NAMALWA (cell line): ENCODE measurements at regions not wholly inside any gene's neighbourhood (a gene's known extent, or its start where the extent isn't known, plus 50 kb on each side); places are given as distances from the start of the nearest gene placed in this dataset.
"Not testable (repeated sequence)": the region's sequence is repeated elsewhere in the genome, so short reads cannot be mapped to it uniquely, and the experiment has no call there.

Experiments used
- DNase-seq: peaks from one replicate; pipeline ENCODE4 v3.0.0-alpha.2; 2015; ENCODE audit warnings: low spot score

DNA sequence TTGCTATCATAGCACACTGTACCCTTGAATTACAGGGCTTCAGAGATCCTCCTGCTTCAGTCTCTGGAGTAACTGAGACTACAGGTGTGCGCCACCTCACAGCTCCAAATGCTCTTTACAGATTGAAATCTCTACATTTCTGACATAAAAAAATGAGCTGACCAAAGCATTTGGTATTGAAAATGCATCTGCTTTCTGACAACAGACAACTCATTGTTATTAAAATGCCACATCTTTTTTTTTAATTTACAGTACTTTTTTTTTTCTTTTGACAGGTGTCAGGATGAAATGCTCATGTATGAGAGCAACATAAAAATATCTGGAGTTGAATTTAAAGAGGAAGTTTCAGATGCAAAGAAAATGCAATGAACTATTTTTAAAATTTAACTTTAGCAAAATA lies 764.5 kb downstream of the TRAM1L1 start:
- DNase-seq, result no peak

DNA sequence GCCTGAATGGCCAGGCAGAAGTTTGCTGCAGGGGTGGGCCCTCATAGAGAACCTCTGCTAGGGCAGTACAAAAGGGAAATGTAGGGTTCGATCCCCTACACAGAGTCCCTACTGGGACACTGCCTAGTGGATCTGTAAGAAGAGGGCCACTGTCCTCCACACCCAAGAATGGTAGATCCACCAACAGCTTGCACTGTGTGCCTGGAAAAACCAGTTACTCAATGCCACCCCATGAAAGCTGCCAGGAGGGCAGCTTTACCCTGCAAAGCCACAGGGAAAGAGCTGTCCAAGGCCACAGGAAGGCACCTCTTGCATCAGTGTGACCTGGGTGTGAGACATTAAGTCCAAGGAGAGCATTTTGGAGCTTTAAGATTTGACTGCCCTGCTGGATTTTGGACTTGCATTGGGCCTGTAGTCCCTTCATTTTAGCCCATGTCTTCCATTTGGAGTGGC lies 781.6 kb downstream of the TRAM1L1 start:
- DNase-seq, result no peak

DNA sequence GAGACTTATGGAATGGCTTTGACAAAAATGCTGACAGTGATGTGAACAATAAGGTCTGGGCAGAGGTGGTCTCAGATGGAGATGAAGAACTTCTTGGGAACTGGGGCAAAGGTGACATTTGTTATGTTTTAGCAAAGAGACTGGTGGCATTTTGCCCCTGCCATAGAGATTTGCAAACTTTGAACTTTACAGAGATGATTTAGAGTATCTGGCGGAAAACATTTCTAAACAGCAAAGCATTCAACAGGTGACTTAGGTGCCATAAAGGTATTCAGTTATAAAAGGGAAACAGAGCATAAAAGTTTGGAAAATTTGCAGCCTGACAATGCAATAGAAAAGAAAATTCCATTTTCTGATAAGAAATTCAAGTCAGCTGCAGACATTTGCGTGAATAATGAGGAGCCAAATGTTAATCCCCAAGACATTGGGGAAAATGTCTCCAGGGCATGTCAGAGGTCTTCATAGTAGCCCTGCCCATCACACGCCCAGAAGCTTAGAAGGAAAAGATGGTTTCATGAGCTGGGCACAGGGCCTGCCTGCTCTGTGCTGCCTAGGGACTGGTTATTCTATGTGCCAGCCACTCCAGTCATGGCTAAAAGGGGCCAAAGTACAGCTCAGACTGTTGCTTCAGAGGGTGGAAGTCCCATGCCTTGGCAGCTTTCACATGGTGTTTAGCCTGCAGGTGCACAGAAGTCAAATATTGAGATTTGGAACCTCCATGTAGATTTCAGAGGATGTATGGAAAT lies 782.2 kb downstream of the TRAM1L1 start:
- DNase-seq, result no peak

DNA sequence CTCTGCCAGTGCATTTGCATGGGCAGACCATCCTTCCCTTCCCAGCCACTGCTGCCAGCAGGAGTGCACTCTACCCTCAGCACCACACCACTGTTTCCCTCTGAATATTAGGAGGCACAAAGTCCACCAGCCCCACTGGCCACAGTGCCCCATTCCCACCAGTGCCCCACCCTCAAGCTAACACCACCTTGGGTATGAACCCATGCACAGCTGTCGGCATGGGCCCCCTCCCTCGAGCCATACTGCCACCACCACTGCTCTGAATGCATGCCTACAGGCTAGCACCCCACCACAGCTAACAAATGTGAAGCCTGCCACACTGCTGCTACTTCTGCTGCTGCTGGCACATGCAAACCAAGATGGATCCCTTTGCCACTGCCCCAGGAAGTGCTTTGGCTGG lies 810.4 kb downstream of the TRAM1L1 start:
- no peak for DNase-seq

DNA sequence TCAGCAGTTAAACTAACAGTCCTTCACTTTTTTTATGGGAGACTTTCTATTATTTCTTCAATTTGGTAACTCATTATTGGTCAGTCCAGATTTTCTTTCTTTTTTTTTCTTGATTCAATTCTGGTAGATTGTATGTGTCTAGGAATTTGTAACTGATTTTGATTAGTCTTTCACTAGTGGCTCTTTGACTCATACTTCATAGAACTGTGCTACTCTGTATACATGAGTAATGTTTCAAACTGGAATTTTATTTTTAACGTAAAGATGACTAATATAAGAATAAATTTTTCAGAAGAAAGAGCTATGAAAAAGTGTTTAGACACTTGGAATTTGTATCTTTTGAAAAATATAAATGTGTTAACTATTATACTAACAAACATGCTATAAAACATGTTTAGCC lies 813.0 kb downstream of the TRAM1L1 start:
- no peak for DNase-seq

DNA sequence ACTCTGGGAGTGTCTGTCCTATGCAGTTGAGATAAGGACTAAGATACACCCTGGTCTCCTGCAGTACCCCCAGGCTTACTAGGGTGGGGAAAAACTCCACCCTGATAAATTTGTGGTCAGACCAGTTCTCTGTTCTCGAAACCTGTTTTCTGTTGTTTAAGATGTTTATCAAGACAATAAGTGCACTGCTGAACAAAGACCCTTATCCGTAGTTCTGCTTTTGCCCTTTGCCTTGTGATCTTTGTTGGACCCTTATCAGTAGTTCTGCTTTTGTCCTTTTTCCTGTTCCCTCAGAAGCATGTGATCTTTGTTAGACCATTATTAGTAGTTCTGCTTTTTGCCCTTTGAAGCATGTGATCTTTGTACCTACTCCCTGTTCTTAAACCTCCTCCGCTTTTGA lies 824.4 kb downstream of the TRAM1L1 start:
- not testable (repeated sequence) for DNase-seq

DNA sequence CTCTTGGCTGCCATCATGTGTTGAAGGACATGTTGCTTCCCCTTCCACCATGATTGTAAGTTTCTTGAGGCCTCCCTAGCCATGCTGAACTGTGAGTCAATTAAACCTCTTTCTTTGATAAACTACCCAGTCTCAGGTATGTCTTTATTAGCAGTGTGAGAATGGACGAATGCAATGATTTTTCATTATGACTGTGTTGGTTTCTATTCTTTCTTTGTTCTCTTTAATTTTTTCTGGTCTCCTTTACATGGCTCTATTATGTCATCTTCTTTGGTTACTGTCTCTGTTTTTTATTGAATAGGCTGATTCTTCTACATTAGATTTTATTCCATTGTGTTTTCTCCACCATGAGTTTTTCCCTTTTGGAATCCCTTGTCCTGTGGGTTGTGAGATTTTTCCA lies 840.6 kb downstream of the TRAM1L1 start:
- DNase-seq, result no peak

DNA sequence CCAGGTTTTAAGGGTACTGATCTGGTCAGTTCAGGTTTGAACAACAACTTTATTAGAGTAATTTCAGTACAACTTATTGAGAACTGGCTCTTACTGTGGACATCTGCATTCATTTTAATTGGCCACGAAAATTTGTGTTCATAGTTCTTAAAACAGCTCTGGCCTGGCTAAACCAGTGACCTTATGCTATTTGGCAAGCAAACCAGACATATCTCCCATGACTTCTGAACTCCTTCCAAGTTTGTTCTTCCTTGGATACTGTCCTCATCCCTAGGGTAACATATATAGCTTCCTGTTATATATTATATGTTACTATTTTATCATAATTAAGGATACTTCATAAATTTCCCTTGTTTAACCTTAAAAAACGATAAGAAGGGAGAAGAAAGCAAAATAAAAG lies 841.9 kb downstream of the TRAM1L1 start:
- no peak for DNase-seq

DNA sequence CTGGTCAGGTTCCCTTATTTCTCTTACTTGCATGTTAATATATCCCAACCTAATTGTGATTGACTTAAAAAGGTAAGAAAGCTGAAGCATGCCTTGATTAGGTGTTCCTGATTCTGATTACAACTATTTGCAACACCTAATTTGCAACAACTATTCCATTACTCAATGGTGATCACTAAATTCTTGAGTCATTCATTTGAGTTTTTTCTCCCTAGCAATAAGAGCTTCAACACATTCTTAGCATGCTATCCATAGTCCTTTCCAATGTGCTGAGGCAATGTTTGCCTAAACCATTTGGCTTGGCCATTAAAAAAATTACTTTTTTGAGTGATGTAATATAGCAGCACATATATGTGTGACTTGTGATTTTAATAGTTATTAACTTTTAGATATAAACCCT lies 851.4 kb downstream of the TRAM1L1 start:
- DNase-seq, result no peak

DNA sequence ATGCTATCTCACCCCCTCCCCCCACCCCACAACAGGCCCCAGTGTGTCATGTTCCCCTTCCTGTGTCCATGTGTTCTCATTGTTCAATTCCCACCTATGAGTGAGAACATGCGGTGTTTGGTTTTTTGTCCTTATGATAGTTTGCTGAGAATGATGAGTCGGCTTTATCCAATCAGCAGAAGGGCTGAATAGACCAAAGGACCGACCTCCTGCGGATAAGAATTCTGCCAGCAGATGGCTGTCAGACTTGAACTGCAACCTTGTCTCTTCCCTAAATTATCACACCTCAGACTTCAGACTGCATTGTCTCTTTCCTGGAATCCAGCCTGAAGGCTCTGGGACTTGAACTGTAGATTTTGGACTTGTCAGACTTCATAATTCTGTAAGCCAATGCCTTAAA lies 853.4 kb downstream of the TRAM1L1 start:
- DNase-seq, result not testable (repeated sequence)

DNA sequence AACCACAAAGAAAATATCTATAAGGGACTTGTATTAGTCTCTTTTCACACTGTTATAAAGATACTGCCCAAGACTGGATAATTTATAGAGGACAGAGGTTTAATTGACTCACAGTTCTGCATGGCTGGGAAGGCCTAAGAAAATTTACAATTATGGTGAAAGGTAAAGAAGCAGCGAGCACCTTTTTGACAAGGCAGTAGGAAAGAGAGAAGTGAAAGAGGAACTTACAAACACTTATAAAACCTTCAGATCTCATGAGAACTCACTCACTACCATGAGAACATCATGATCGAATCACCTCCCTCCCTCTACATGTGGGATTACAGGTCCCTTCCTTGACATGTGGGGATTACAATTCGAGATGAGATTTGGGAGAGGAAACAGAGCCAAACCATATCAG lies 856.0 kb downstream of the TRAM1L1 start:
- DNase-seq, result peak; percentile 5

DNA sequence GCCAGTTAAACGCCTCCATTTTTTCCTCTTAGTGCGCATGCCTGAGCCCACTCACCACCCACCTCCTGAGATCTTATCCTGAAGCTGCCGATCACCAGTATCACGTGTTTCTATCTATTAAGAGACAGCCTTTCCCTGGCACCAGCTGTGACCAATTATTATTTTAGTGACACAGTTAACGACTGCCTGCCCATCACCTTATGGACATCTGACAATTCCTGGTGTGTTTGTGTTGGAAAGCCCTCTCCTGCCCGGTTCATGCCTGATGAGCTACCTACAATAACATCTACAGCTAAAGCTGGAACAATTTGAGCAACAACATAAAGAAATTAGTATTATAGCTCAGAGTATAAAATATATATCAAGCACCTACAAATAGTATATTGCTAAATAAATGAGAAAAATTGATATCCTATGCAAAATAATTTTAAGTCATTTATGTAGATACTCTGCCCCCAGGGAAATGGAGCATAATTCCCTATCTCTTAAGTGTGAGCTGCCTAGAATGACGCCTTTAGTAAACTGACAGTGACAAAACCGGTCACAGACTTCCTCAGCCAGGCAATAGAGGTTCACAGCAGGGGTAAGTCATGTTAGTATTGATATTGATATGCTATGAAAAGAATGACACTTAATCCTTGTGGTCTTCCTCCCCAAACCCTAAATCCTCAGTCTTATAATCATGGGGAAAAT lies 862.2 kb downstream of the TRAM1L1 start:
- no peak for DNase-seq

DNA sequence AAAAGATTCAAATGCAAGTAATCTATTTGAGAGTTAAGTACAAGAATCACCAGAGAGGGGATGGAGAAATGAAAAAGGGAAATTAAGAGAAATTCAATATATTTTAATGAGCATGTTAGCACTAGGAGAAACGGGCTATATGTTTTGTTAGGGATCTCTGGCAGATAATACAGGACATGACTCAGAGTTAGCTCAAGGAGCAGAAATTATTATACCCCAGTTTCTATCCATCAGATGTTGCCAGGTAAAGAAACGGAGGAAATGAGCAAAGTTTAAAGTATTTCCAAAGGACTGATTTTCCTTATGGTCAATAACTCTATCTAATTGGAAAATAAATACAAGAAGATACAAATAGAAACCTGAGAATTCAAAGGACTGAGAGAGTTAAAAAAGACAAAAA lies 867.6 kb downstream of the TRAM1L1 start:
- no peak for DNase-seq

DNA sequence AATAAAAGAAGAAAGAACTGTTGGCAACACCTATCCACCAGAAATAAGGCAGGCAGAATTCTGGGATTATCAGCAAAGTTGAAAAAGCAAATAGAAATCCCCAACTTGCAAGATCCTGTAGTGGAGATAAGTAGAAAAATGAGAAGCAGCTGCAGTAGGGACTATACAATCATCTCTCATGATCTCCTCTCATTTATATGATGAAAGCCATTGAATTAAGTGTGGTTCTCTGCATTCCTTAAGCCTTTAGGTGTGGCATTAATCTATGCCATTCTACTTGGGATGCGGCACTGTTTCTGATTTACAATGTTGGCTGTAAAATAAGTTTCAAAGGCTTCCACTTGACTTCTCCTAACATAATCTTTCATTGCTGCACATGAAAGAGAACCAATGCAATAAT lies 869.8 kb downstream of the TRAM1L1 start:
- DNase-seq, result no peak

DNA sequence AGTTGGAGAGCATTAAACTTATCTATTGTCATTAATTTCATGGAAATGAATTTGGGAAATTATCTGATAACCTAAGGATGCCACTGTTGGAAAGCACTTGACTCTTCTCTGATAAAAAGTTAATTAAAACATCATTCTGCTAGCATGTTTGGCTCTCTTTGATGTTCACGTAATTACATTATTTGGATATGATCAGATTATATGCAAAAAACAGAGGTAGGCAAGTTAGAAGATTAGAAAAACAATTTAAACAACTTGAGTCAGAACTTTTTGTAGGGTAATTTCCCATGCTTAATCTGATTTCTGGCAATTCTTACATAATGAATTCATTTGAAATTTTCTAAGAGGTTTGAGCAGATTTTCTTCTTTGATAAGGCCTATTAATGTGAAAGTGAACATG lies 882.9 kb downstream of the TRAM1L1 start:
- no peak for DNase-seq

DNA sequence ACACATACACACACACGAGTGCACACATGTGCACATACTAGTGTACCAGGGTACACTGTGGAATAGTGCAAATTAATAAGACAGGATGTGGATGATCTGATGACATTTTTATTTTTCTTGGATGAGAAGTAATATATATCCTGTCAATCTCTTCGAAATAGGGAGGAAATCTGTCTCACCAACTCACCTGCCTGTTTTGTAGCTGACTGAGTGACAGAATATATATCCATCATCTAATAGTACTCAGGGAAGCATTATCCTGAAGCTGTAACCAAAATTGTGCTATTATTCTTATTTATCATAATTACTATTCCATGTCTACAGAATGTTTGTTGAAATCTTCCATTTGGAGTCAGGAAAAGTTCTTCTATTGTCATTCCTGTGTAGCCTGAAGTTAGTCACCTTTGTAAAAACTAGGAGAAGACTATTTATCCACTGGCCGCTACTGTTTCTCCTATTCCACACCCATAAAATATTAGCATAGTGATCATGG lies 888.0 kb downstream of the TRAM1L1 start:
- no peak for DNase-seq

DNA sequence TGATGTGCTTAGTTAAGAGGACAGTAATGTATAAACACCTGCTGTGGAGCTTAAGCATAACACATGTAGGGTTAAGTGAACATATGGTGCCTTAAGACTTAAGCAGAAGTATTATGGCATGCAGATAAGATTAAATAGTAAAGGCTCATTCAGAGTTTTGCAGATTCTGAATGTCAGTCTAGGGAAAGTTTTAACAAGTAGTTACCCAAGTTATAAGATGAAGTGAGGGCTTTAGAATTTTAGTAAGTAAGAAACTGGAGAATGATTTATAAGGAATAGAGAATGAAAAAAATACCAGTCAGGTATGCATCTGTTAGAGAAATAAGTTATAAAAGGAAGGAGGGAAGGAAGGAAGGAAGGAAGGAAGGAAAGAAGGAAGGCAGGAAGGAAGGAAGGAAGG lies 902.1 kb downstream of the TRAM1L1 start:
- DNase-seq, result no peak

DNA sequence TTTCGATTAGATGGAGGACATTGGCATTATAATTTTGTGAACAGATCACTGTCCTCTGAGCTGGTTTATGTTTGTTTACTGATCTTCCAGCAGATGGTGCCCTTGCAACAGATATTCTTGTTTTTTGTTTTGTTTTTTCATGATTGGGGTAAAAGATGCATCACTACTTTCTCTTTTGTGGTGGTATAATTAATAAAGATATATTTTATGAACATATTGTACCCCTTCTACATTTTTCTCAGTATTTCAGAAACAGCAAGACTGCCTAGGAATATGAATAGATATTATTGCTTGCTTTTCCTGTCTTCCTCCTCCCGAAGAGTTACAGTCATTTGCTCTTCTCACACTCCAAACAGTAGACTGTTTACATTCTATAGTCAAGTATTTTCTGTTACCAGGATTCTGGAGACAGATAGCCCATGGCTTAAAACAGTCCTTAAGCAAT lies 905.2 kb downstream of the TRAM1L1 start:
- DNase-seq, result peak; percentile 52

DNA sequence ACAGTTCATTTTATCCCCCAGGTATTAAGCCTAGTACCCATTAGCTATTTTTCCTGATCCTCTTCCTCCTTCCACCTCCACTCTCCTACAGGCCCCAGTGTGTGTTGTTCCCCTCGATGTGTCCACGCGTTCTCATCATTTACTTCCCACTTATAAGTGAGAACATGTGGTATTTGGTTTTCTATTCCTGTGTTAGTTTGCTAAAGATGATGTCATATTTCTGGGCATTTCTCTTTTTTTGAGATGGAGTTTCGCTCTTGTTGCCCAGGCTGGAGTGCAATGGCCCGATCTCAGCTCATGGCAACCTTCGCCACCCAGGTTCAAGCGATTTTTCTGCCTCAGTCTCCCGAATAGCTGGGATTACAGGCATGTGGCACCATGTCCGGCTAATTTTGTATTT lies 934.0 kb downstream of the TRAM1L1 start:
- DNase-seq, result not testable (repeated sequence)

DNA sequence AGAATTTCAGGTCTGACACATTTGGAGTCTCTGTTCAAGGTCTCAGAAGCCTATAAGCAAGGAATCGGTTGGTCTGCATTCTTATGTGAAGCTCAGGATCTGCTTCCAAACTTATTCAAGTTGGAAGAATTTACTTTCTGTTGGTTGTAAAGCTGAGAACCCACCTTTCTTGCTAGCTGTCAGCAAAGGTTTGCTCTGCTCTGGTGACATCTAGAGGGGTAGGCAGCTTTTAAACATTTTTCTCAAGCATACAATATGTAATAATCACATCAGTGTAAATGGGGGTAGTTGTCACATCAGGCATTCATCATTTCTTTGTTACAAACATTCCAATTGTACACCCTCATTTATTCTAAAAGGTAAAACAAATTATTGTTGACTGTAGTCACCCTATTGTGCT lies 935.2 kb downstream of the TRAM1L1 start:
- DNase-seq, result peak; percentile 11

DNA sequence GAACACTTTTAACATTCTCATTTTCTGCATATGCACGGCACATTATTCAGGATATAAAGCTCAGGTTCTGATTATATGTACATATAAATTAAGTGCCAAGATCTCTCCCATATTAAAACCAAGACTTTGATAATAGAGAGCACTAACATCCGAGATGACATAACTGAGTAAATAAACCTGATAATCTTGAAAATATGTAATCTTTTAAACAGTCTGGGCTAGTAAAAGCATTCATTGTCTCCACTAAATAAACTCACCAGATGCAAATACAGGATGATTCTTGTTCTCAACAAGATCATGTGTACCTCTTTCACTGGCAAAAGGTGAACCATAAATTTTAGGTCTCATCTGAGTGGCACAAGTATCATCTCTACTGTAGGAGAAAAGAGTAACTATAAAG lies 942.2 kb downstream of the TRAM1L1 start:
- DNase-seq, result no peak

DNA sequence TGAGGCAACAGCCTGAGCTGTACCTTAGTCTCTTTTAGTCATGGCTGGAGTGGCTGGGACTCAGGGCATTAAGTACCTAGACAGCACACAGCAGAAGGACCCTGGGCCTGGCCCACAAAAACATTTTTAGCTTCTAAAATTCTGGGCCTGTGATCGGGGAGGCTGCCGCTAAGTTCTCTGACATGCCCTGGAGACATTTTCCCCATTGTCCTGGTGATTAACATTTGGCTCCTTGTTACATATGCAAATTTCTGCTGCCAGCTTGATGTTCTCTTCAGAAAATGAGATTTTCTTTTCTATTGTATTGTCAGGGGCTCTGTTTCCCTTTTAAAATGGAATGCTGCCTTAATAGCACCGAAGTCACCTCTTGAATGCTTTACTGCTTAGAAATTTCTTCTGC lies 952.4 kb downstream of the TRAM1L1 start:
- no peak for DNase-seq

DNA sequence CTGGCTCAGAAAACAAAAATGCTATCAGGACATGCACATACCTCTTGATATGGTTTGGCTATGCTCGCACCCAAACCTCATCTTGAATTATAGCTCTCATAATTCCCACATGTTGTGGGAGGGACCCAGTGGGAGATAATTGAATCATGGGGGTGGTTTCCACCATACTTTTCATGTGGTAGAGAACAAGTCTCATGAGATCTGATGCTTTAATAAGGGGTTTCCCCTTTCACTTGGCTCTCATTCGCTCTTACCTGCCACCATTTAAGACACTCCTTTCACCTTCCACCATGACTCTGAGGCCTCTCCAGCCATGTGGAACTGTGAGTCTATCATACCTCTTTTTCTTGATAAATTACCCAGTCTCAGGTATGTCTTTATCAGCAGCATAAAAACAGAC lies 958.6 kb downstream of the TRAM1L1 start:
- no peak for DNase-seq

DNA sequence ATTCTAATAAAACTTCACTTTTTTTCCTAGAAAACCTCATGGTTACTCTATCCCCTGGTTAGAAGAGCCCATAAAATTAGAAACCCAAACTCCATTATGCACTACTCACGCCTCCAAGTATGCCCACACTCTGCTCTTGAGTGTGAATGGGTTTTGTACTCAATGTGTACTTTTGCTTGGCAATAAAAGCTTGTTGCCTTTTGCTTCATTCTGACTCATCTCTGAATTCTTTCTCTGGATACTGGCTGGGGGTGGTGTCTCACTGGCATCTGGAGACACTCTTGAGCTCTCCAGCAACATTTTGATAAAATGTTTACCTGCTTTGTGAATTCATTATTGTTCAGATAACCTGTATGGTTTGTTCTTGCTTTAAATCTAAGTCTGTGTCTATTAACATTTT lies 963.3 kb downstream of the TRAM1L1 start:
- no peak for DNase-seq
